Endodermal cell (in vitro differentiated cells): ENCODE measurements at regions not wholly inside any gene's neighbourhood (a gene's known extent, or its start where the extent isn't known, plus 50 kb on each side); places are given as distances from the start of the nearest gene placed in this dataset.
A peak's percentile ranks its signal among the peaks of the same experiment; 100 is the strongest.

Experiments used
- DNase-seq: peaks from one replicate; pipeline ENCODE4 v3.0.0-alpha.2; 2017
- H3K27ac ChIP-seq: 2 replicates; pipeline ENCODE4 v1.5.1; 2013; ENCODE audit warnings: mild to moderate bottlenecking, low read depth, low read length, moderate library complexity
- H3K27me3 ChIP-seq: 2 replicates; pipeline ENCODE4 v1.6.1; 2013; ENCODE audit warnings: mild to moderate bottlenecking, low read length, moderate library complexity; ENCODE audit not compliant: insufficient read depth, control insufficient read depth, poor library complexity, severe bottlenecking
- H3K36me3 ChIP-seq: 2 replicates; pipeline ENCODE4 v1.7.0; 2013; ENCODE audit warnings: mild to moderate bottlenecking, low read length, moderate library complexity; ENCODE audit not compliant: control insufficient read depth, insufficient read depth
- H3K4me1 ChIP-seq: one replicate; pipeline ENCODE4 v1.7.0; 2013; ENCODE audit warnings: low read length; ENCODE audit not compliant: control insufficient read depth, insufficient read depth
- H3K4me3 ChIP-seq: 2 replicates; pipeline ENCODE4 v1.5.1; 2013; ENCODE audit warnings: mild to moderate bottlenecking, low read length, moderate library complexity
- H3K9ac ChIP-seq: 2 replicates; pipeline ENCODE4 v1.6.1; 2013; ENCODE audit warnings: mild to moderate bottlenecking, low read length, moderate library complexity; ENCODE audit not compliant: poor library complexity, severe bottlenecking; ENCODE audit errors: extremely low read depth
- H3K9me3 ChIP-seq: 2 replicates; pipeline ENCODE4 v1.6.1; 2013; ENCODE audit warnings: mild to moderate bottlenecking, low read length, moderate library complexity; ENCODE audit not compliant: control insufficient read depth
- H3K27ac Mint-ChIP-seq: 2 replicates; pipeline ENCODE4 v1.8.0; 2020; ENCODE audit warnings: mixed read lengths
- H3K27me3 Mint-ChIP-seq: 2 replicates; pipeline ENCODE4 v1.8.0; 2021; ENCODE audit warnings: mild to moderate bottlenecking, mixed read lengths; ENCODE audit not compliant: insufficient read depth
- H3K36me3 Mint-ChIP-seq: 2 replicates; pipeline ENCODE4 v1.8.0; 2020; ENCODE audit warnings: low read depth, mixed read lengths
- H3K4me1 Mint-ChIP-seq: 2 replicates; pipeline ENCODE4 v1.8.0; 2020; ENCODE audit warnings: mixed read lengths
- H3K4me3 Mint-ChIP-seq: 2 replicates; pipeline ENCODE4 v1.8.0; 2020; ENCODE audit warnings: mild to moderate bottlenecking, moderate library complexity, mixed read lengths
- H3K9me3 Mint-ChIP-seq: 2 replicates; pipeline ENCODE4 v1.8.0; 2020; ENCODE audit warnings: mild to moderate bottlenecking, mixed read lengths
- WGBS, 2 experiments: methylation state at CpG; one replicate each; pipeline versions ENCODE4 v1.1.5 to v1.1.7; 2013; ENCODE audit warnings: missing lambda C conversion rate in 2 of 2, mixed read lengths in 1 of 2; ENCODE audit not compliant: insufficient coverage in 1 of 2, insufficient read length in 1 of 2; 5-methylcytosine and 5-hydroxymethylcytosine counted together
- TF ChIP-seq, protein P1 (sequence below): fragments of 200-600 bp; sonication (generic); conservative IDR thresholded peaks from 2 replicates; pipeline ENCODE4 v1.5.0; 2021; ENCODE audit warnings: antibody characterized with exemption, mild to moderate bottlenecking

DNA sequence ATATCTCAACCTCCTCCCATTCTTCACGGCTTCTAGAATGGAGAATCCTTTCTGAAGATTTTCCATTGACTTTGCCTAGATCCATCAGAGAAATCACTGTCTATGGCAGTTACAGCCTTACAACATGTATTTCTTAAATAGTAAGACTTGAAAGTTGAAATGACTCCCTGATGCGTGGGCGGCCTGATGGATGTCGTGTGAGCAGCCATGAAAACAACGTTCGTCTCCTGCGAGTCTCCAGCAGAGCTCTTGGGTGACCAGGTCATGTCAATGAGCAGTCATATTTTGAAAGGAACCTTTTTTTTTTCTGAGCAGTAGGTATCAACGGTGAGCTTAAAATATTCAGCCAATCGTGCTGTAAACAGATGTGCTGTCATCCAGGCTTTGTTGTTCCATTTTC, 139.9 kb upstream of the C14orf180 start:
- TF ChIP-seq, protein P1, sequence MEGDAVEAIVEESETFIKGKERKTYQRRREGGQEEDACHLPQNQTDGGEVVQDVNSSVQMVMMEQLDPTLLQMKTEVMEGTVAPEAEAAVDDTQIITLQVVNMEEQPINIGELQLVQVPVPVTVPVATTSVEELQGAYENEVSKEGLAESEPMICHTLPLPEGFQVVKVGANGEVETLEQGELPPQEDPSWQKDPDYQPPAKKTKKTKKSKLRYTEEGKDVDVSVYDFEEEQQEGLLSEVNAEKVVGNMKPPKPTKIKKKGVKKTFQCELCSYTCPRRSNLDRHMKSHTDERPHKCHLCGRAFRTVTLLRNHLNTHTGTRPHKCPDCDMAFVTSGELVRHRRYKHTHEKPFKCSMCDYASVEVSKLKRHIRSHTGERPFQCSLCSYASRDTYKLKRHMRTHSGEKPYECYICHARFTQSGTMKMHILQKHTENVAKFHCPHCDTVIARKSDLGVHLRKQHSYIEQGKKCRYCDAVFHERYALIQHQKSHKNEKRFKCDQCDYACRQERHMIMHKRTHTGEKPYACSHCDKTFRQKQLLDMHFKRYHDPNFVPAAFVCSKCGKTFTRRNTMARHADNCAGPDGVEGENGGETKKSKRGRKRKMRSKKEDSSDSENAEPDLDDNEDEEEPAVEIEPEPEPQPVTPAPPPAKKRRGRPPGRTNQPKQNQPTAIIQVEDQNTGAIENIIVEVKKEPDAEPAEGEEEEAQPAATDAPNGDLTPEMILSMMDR: no peak
- H3K27me3 ChIP-seq: no peaks in the 10 kb centered on the region
- H3K9me3 ChIP-seq: no peaks in the 10 kb centered on the region
- H3K4me3 Mint-ChIP-seq: no peak overlapping the region
- no peaks in the 10 kb centered on the region for H3K9me3 Mint-ChIP-seq
- DNase-seq: no peak
- 91 to 94% methylated on average over 6 to 9 of the region's 9 CpGs for WGBS, 2 experiments
- H3K4me1 Mint-ChIP-seq: peaks cover 3% of the 10 kb centered on the region
- no peak overlapping the region for H3K27ac ChIP-seq
- H3K4me1 ChIP-seq: no peaks in the 10 kb centered on the region
- H3K9ac ChIP-seq: no peak overlapping the region
- no peaks in the 10 kb centered on the region for H3K36me3 ChIP-seq
- no peak overlapping the region for H3K4me3 ChIP-seq
- H3K27me3 Mint-ChIP-seq: peaks cover 2% of the 10 kb centered on the region
- H3K36me3 Mint-ChIP-seq: no peaks in the 10 kb centered on the region
- H3K27ac Mint-ChIP-seq: no peak overlapping the region

DNA sequence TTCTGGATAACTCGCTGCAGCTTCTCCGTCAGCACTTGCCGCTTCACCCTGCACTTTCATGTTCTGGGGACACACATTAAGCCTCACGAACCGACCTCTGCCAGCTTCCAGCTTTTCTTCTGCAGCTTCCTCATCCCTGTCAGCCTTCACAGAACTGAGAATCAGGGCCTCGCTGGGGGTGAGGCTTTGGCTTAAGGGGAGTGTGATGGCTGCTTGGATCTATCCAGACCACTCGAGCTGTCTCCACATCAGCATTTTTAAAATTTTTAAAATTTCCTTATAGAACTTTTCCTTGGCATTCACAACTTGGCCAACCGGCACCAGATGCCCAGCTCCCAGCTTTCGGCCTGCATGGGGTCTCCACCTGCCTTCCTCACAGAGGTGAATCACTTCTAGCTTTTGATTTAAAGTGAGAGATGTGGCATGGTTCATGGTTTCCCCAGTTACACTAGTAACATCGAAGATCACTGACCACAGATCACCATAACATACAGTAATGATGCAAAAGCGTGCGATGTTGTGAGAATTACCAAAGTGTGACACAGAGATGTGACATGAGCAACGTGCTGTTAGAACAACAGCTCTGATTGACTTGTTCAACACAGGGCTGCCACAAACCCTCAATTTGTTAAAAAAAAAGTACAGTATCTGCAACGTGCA, 139.1 kb upstream of the C14orf180 start:
- Histone ChIP-seq H3K27me3 (no peaks in the 10 kb centered on the region), H3K9ac (no peak overlapping the region), H3K9me3 (no peaks in the 10 kb centered on the region), H3K4me3 (no peak overlapping the region), H3K27ac (no peak overlapping the region), H3K4me1 (no peaks in the 10 kb centered on the region), H3K36me3 (no peaks in the 10 kb centered on the region)
- Mint-ChIP-seq H3K27me3 (peaks cover 5% of the 10 kb centered on the region), H3K4me3 (no peak overlapping the region), H3K9me3 (no peaks in the 10 kb centered on the region), H3K36me3 (no peaks in the 10 kb centered on the region), H3K27ac (no peak overlapping the region), H3K4me1 (peaks cover 3% of the 10 kb centered on the region)
- DNase-seq: peak; percentile 20
- TF ChIP-seq, protein P1: no peak
- 92 to 93% methylated on average over 9 to 14 of the region's 14 CpGs for WGBS, 2 experiments

DNA sequence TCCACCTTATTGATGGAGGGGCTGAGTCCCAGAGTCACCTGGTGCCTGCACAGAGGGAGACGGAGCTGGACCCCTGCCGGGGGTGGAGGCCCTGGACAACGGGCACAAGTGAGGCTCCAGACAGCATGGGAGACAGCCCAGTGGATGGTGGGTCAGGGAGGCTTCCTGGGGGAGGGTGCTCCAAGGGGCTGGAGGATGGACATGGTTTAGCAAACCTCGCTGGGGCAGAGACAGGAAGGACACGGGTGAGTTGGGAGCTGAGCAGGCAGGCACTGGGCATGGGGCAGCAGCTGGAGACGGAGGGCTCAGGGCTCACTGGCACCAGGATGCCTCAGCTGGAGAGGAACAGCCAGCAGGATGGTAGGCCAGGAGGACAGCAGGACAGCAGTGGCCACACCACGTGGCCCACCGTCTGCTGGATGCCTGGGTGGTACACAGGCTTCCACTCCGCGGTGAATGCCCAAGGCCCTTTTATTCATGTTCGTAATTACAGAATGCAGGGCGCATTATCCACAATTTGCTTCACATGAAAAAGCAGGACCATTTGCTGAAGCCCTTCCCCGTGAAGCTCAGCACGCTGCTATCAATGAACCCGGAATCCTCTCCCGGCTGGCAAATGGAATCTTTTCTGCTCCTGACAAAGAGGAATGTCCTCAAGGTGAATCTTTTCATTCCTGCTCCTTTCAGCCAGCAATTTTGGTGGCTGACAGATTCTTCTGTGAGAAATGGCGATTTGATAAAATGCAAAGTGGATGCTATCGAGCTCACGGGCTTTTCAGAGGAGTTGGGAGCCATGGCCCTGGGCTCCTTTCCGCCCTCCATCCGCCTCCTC, 138.1 kb upstream of the C14orf180 start:
- no peaks in the 10 kb centered on the region for H3K9me3 Mint-ChIP-seq
- H3K36me3 ChIP-seq: no peaks in the 10 kb centered on the region

More for the DNA sequence above, 138.1 kb upstream of the C14orf180 start:
- peaks cover 7% of the 10 kb centered on the region for H3K4me1 ChIP-seq
- H3K9me3 ChIP-seq: no peaks in the 10 kb centered on the region
- 94 to 95% methylated on average over 20 to 21 of the region's 21 CpGs for WGBS, 2 experiments
- H3K27me3 ChIP-seq: no peaks in the 10 kb centered on the region
- no peak overlapping the region for H3K27ac ChIP-seq
- no peak overlapping the region for H3K4me3 ChIP-seq
- Mint-ChIP-seq H3K36me3 (no peaks in the 10 kb centered on the region), H3K4me1 (peaks cover 9% of the 10 kb centered on the region), H3K27me3 (peaks cover 5% of the 10 kb centered on the region), H3K27ac (no peak overlapping the region), H3K4me3 (no peak overlapping the region)
- DNase-seq: peak; percentile 17
- TF ChIP-seq, protein P1: no peak
- no peak overlapping the region for H3K9ac ChIP-seq
